ENCODE measurements at regions not wholly inside any gene's neighbourhood (a gene's known extent, or its start where the extent isn't known, plus 50 kb on each side); places are given as distances from the start of the nearest gene placed in this dataset.
"Not testable (repeated sequence)": the region's sequence is repeated elsewhere in the genome, so short reads cannot be mapped to it uniquely, and the experiment has no call there.

GRCh38 chr12:105858981-105859710, 279.6 kb downstream of the NUAK1 start:
- no peak for ATAC-seq
- DNase-seq (ENCODE audit: low spot score), result no peak

- no peak for DNase-seq (ENCODE audit: low spot score)
- no peak for ATAC-seq
Observed at GRCh38 chr12:105860561-105861207, 278.1 kb downstream of the NUAK1 start.

GRCh38 chr12:105861227-105861626, 277.5 kb downstream of the NUAK1 start:
- ATAC-seq, result no peak

GRCh38 chr12:105862163-105862821, 276.5 kb downstream of the NUAK1 start:
- ATAC-seq (no peak), DNase-seq (ENCODE audit: low spot score) (no peak)

More at GRCh38 chr12:105861227-105861626, 277.5 kb downstream of the NUAK1 start:
- no peak for DNase-seq (ENCODE audit: low spot score)

GRCh38 chr12:105864316-105864715, 274.4 kb downstream of the NUAK1 start:
- no peak for ATAC-seq
- DNase-seq (ENCODE audit: low spot score), result no peak

- ATAC-seq (no peak), DNase-seq (ENCODE audit: low spot score) (no peak)
Observed at GRCh38 chr12:105864901-105865300, 273.9 kb downstream of the NUAK1 start.

- no peak for ATAC-seq
Observed at GRCh38 chr12:105865886-105866285, 272.9 kb downstream of the NUAK1 start.

GRCh38 chr12:105874121-105874520, 264.6 kb downstream of the NUAK1 start:
- DNase-seq (ENCODE audit: low spot score), result no peak
- no peak for ATAC-seq

More at GRCh38 chr12:105865886-105866285, 272.9 kb downstream of the NUAK1 start:
- DNase-seq (ENCODE audit: low spot score), result no peak

GRCh38 chr12:105876396-105876927, 262.3 kb downstream of the NUAK1 start:
- DNase-seq (ENCODE audit: low spot score) (no peak), ATAC-seq (no peak)

- ATAC-seq (no peak), DNase-seq (ENCODE audit: low spot score) (no peak)
Observed at GRCh38 chr12:105878964-105879363, 259.8 kb downstream of the NUAK1 start.

GRCh38 chr12:105880824-105881388, 257.8 kb downstream of the NUAK1 start:
- DNase-seq (ENCODE audit: low spot score) (no peak), ATAC-seq (no peak)

- no peak for ATAC-seq
- DNase-seq (ENCODE audit: low spot score), result no peak
Observed at GRCh38 chr12:105882404-105882803, 256.4 kb downstream of the NUAK1 start.

GRCh38 chr12:105887131-105887530, 251.6 kb downstream of the NUAK1 start:
- ATAC-seq (no peak), DNase-seq (ENCODE audit: low spot score) (no peak)

- DNase-seq (ENCODE audit: low spot score) (no peak), ATAC-seq (no peak)
Observed at GRCh38 chr12:105888696-105889095, 250.1 kb downstream of the NUAK1 start.

GRCh38 chr12:105892362-105892910, 246.3 kb downstream of the NUAK1 start:
- DNase-seq (ENCODE audit: low spot score) (no peak), ATAC-seq (no peak)

- not testable (repeated sequence) for ATAC-seq; DNase-seq (ENCODE audit: low spot score)
Observed at GRCh38 chr12:105895197-105895832, 243.4 kb downstream of the NUAK1 start.

- ATAC-seq (no peak), DNase-seq (ENCODE audit: low spot score) (no peak)
Observed at GRCh38 chr12:105897311-105897725, 241.4 kb downstream of the NUAK1 start.

GRCh38 chr12:105898271-105898670, 240.5 kb downstream of the NUAK1 start:
- DNase-seq (ENCODE audit: low spot score), result not testable (repeated sequence)

GRCh38 chr12:105899589-105899988, 239.2 kb downstream of the NUAK1 start:
- no peak for ATAC-seq
- no peak for DNase-seq (ENCODE audit: low spot score)

More at GRCh38 chr12:105898271-105898670, 240.5 kb downstream of the NUAK1 start:
- not testable (repeated sequence) for ATAC-seq

GRCh38 chr12:105906561-105906960, 232.2 kb downstream of the NUAK1 start:
- no peak for ATAC-seq
- no peak for DNase-seq (ENCODE audit: low spot score)

All from left lobe of liver (tissue), 2 donors.